IPS DF 6.9 (cell line): ENCODE measurements at regions not wholly inside any gene's neighbourhood (a gene's known extent, or its start where the extent isn't known, plus 50 kb on each side); places are given as distances from the start of the nearest gene placed in this dataset.

Experiments used
- DNase-seq: peaks from one replicate; pipeline ENCODE4 v3.0.0-alpha.2; 2013; ENCODE audit warnings: low read depth, low spot score
- H3K27ac ChIP-seq: one replicate; pipeline ENCODE4 v1.5.1; 2013; ENCODE audit warnings: low read length, control low read depth
- H3K27me3 ChIP-seq: 2 replicates; pipeline ENCODE4 v1.6.1; 2013; ENCODE audit warnings: mild to moderate bottlenecking, low read length; ENCODE audit not compliant: control insufficient read depth, insufficient read depth
- H3K36me3 ChIP-seq: 2 replicates; pipeline ENCODE4 v1.6.1; 2013; ENCODE audit warnings: low read length; ENCODE audit not compliant: control insufficient read depth, insufficient read depth
- H3K4me1 ChIP-seq: 2 replicates; pipeline ENCODE4 v1.6.1; 2013; ENCODE audit warnings: low read length; ENCODE audit not compliant: control insufficient read depth, insufficient read depth
- H3K4me3 ChIP-seq: 2 replicates; pipeline ENCODE4 v1.5.1; 2013; ENCODE audit warnings: mild to moderate bottlenecking, low read length
- H3K9me3 ChIP-seq: 2 replicates; pipeline ENCODE4 v1.6.1; 2013; ENCODE audit warnings: low read length, inconsistent platforms; ENCODE audit not compliant: control insufficient read depth, insufficient read depth
- WGBS: extraction: QIAGEN DNeasy Blood & Tissue Kit; methylation state at CpG from one replicate; pipeline ENCODE4 v1.1.7; 2013; ENCODE audit warnings: mixed read lengths, missing lambda C conversion rate; ENCODE audit not compliant: insufficient read length, insufficient coverage; 5-methylcytosine and 5-hydroxymethylcytosine counted together

- H3K36me3 ChIP-seq: no peaks in the 10 kb centered on the region
- DNase-seq: no peak
- no peaks in the 10 kb centered on the region for H3K27me3 ChIP-seq
- no peak overlapping the region for H3K27ac ChIP-seq
- no peaks in the 10 kb centered on the region for H3K9me3 ChIP-seq
- no CpG with 5 or more reads among the region's 3 CpGs for WGBS
- H3K4me1 ChIP-seq: no peaks in the 10 kb centered on the region
- H3K4me3 ChIP-seq: no peak overlapping the region
Measured at GRCh38 chr10:25797888-25798429, 136.1 kb upstream of the MYO3A start.

GRCh38 chr10:25804505-25804904, 129.5 kb upstream of the MYO3A start:
- DNase-seq: no peak
- no CpG with 5 or more reads among the region's 2 CpGs for WGBS
- Histone ChIP-seq H3K27ac (no peak overlapping the region), H3K27me3 (no peaks in the 10 kb centered on the region), H3K4me3 (no peak overlapping the region), H3K36me3 (no peaks in the 10 kb centered on the region), H3K4me1 (no peaks in the 10 kb centered on the region), H3K9me3 (no peaks in the 10 kb centered on the region)

- Histone ChIP-seq H3K27ac (no peak overlapping the region), H3K4me3 (no peak overlapping the region), H3K36me3 (no peaks in the 10 kb centered on the region), H3K27me3 (no peaks in the 10 kb centered on the region), H3K4me1 (no peaks in the 10 kb centered on the region), H3K9me3 (no peaks in the 10 kb centered on the region)
- no peak for DNase-seq
- no CpG with 5 or more reads among the region's 9 CpGs for WGBS
Measured at GRCh38 chr10:25805986-25806385, 128.0 kb upstream of the MYO3A start.

GRCh38 chr10:25808372-25808771, 125.7 kb upstream of the MYO3A start:
- Histone ChIP-seq H3K27ac (no peak overlapping the region), H3K4me3 (no peak overlapping the region), H3K36me3 (no peaks in the 10 kb centered on the region), H3K27me3 (no peaks in the 10 kb centered on the region), H3K9me3 (no peaks in the 10 kb centered on the region), H3K4me1 (no peaks in the 10 kb centered on the region)
- WGBS: no CpG with 5 or more reads among the region's 5 CpGs
- DNase-seq: no peak

- DNase-seq: no peak
- no peaks in the 10 kb centered on the region for H3K27me3 ChIP-seq
- no peak overlapping the region for H3K27ac ChIP-seq
- no peak overlapping the region for H3K4me3 ChIP-seq
- no CpG with 5 or more reads among the region's 5 CpGs for WGBS
- H3K4me1 ChIP-seq: no peaks in the 10 kb centered on the region
- no peaks in the 10 kb centered on the region for H3K9me3 ChIP-seq
- H3K36me3 ChIP-seq: no peaks in the 10 kb centered on the region
Measured at GRCh38 chr10:25811052-25811685, 122.9 kb upstream of the MYO3A start.

GRCh38 chr10:25813511-25813910, 120.5 kb upstream of the MYO3A start:
- no CpG with 5 or more reads among the region's 3 CpGs for WGBS
- no peaks in the 10 kb centered on the region for H3K9me3 ChIP-seq
- H3K36me3 ChIP-seq: no peaks in the 10 kb centered on the region
- DNase-seq: no peak
- no peak overlapping the region for H3K27ac ChIP-seq
- H3K27me3 ChIP-seq: no peaks in the 10 kb centered on the region
- H3K4me1 ChIP-seq: peaks cover 2% of the 10 kb centered on the region; the same call in 1 of the 2 replicates
- no peak overlapping the region for H3K4me3 ChIP-seq

- peaks cover 2% of the 10 kb centered on the region; the same call in 1 of the 2 replicates for H3K4me1 ChIP-seq
- no peaks in the 10 kb centered on the region for H3K36me3 ChIP-seq
- no peak overlapping the region for H3K27ac ChIP-seq
- no peaks in the 10 kb centered on the region for H3K27me3 ChIP-seq
- no peaks in the 10 kb centered on the region for H3K9me3 ChIP-seq
- no peak for DNase-seq
- no CpG with 5 or more reads among the region's 1 CpG for WGBS
- no peak overlapping the region for H3K4me3 ChIP-seq
Measured at GRCh38 chr10:25815236-25815635, 118.8 kb upstream of the MYO3A start.

GRCh38 chr10:25815999-25816768, 117.8 kb upstream of the MYO3A start:
- H3K9me3 ChIP-seq: no peaks in the 10 kb centered on the region
- H3K4me1 ChIP-seq: peaks cover 2% of the 10 kb centered on the region; the same call in 1 of the 2 replicates
- H3K27me3 ChIP-seq: no peaks in the 10 kb centered on the region
- no peak overlapping the region for H3K27ac ChIP-seq
- no CpG with 5 or more reads among the region's 8 CpGs for WGBS
- DNase-seq: no peak
- no peak overlapping the region for H3K4me3 ChIP-seq
- H3K36me3 ChIP-seq: no peaks in the 10 kb centered on the region

- no CpG with 5 or more reads among the region's 1 CpG for WGBS
- H3K9me3 ChIP-seq: no peaks in the 10 kb centered on the region
- H3K4me3 ChIP-seq: no peak overlapping the region
- no peaks in the 10 kb centered on the region for H3K27me3 ChIP-seq
- no peak for DNase-seq
- no peak overlapping the region for H3K27ac ChIP-seq
- H3K36me3 ChIP-seq: no peaks in the 10 kb centered on the region
- H3K4me1 ChIP-seq: peaks cover 2% of the 10 kb centered on the region; the same call in 1 of the 2 replicates
Measured at GRCh38 chr10:25817200-25817599, 116.8 kb upstream of the MYO3A start.

- DNase-seq: peak; percentile 45
- no peak overlapping the region for H3K27ac ChIP-seq
- H3K36me3 ChIP-seq: no peaks in the 10 kb centered on the region
- no peaks in the 10 kb centered on the region for H3K27me3 ChIP-seq
- WGBS: no CpG with 5 or more reads among the region's 9 CpGs
- no peak overlapping the region for H3K4me3 ChIP-seq
- peaks cover 2% of the 10 kb centered on the region; the same call in 1 of the 2 replicates for H3K4me1 ChIP-seq
- H3K9me3 ChIP-seq: no peaks in the 10 kb centered on the region
Measured at GRCh38 chr10:25818751-25819150, 115.3 kb upstream of the MYO3A start.
